GM12865 (cell line): ENCODE measurements at regions not wholly inside any gene's neighbourhood (a gene's known extent, or its start where the extent isn't known, plus 50 kb on each side); places are given as distances from the start of the nearest gene placed in this dataset.

ENCODE experiments used
- DNase-seq: peaks from one replicate; pipeline ENCODE4 v3.0.0; 2010; ENCODE audit warnings: low read depth
- H3K4me3 ChIP-seq: 2 replicates; pipeline ENCODE4 v1.5.1; 2011; ENCODE audit warnings: mild to moderate bottlenecking, low read depth, low read length, control low read depth
- CTCF ChIP-seq: IDR thresholded peaks from 2 replicates; pipeline ENCODE4 v1.5.1; 2011; ENCODE audit warnings: low read length, control low read depth, low read depth, inconsistent platforms; ENCODE audit not compliant: insufficient read depth; ENCODE audit errors: missing control alignments

- TF ChIP-seq CTCF = no peak
- no peak overlapping the region for H3K4me3 ChIP-seq
- DNase-seq = no peak
Observed at GRCh38 chr7:124460056-124460450, 305.5 kb downstream of the GPR37 start.

- TF ChIP-seq CTCF = no peak
- H3K4me3 ChIP-seq = no peak overlapping the region
- DNase-seq = no peak
Observed at GRCh38 chr7:124459101-124460055, 306.2 kb downstream of the GPR37 start.

- no peak for TF ChIP-seq CTCF
- no peak overlapping the region for H3K4me3 ChIP-seq
- DNase-seq = no peak
Observed at GRCh38 chr7:124457841-124458240, 307.8 kb downstream of the GPR37 start.

GRCh38 chr7:124456286-124456685 lies 309.3 kb downstream of the GPR37 start:
- H3K4me3 ChIP-seq = no peak overlapping the region

GRCh38 chr7:124452186-124452585 lies 313.4 kb downstream of the GPR37 start:
- TF ChIP-seq CTCF = no peak
- no peak for DNase-seq
- H3K4me3 ChIP-seq = no peak overlapping the region

More at GRCh38 chr7:124456286-124456685, 309.3 kb downstream of the GPR37 start:
- TF ChIP-seq CTCF = no peak
- DNase-seq = no peak

GRCh38 chr7:124449896-124450295 lies 315.7 kb downstream of the GPR37 start:
- DNase-seq = no peak
- TF ChIP-seq CTCF = no peak
- H3K4me3 ChIP-seq = no peak overlapping the region
